ENCODE measurements at regions not wholly inside any gene's neighbourhood (a gene's known extent, or its start where the extent isn't known, plus 50 kb on each side); places are given as distances from the start of the nearest gene placed in this dataset.

GRCh38 chr12:30111719-30112118 is 328.0 kb upstream of the TMTC1 start:
- no peak overlapping the region for H3K4me3 ChIP-seq (ENCODE audit: low read depth, low read length)
- TF ChIP-seq CTCF (IDR thresholded peaks at IDR 0.05; ENCODE audit: insufficient read depth, low read length, severe bottlenecking): no peak
- DNase-seq (ENCODE audit: low read depth) (no peak), FAIRE-seq (no peak)
- H3K27me3 ChIP-seq (ENCODE audit: control insufficient read depth, insufficient read depth, low read length): no peaks in the 10 kb centered on the region
- H3K36me3 ChIP-seq (ENCODE audit: control insufficient read depth, insufficient read depth, low read length): no peaks in the 10 kb centered on the region

GRCh38 chr12:30110958-30111586 is 327.3 kb upstream of the TMTC1 start:
- TF ChIP-seq CTCF (IDR thresholded peaks at IDR 0.05; ENCODE audit: insufficient read depth, low read length, severe bottlenecking): no peak
- Histone ChIP-seq H3K4me3 (ENCODE audit: low read depth, low read length) (no peak overlapping the region), H3K27me3 (ENCODE audit: control insufficient read depth, insufficient read depth, low read length) (no peaks in the 10 kb centered on the region), H3K36me3 (ENCODE audit: control insufficient read depth, insufficient read depth, low read length) (no peaks in the 10 kb centered on the region)
- DNase-seq (ENCODE audit: low read depth) (peak; percentile 8), FAIRE-seq (no peak)

- Histone ChIP-seq H3K4me3 (ENCODE audit: low read depth, low read length) (no peak overlapping the region), H3K36me3 (ENCODE audit: control insufficient read depth, insufficient read depth, low read length) (no peaks in the 10 kb centered on the region), H3K27me3 (ENCODE audit: control insufficient read depth, insufficient read depth, low read length) (no peaks in the 10 kb centered on the region)
- DNase-seq (ENCODE audit: low read depth) (no peak), FAIRE-seq (no peak)
- TF ChIP-seq CTCF (IDR thresholded peaks at IDR 0.05; ENCODE audit: insufficient read depth, low read length, severe bottlenecking): no peak
These were observed 326.8 kb upstream of the TMTC1 start for GRCh38 chr12:30110498-30110897.

- H3K27me3 ChIP-seq (ENCODE audit: control insufficient read depth, insufficient read depth, low read length): no peaks in the 10 kb centered on the region
- FAIRE-seq (no peak), DNase-seq (ENCODE audit: low read depth) (no peak)
These were observed 324.9 kb upstream of the TMTC1 start for GRCh38 chr12:30108666-30109065.

GRCh38 chr12:30106204-30106965 is 322.6 kb upstream of the TMTC1 start:
- no peaks in the 10 kb centered on the region for H3K36me3 ChIP-seq (ENCODE audit: control insufficient read depth, insufficient read depth, low read length)
- DNase-seq (ENCODE audit: low read depth): no peak
- no peak for TF ChIP-seq CTCF (IDR thresholded peaks at IDR 0.05; ENCODE audit: insufficient read depth, low read length, severe bottlenecking)
- no peak for FAIRE-seq
- no peak overlapping the region for H3K4me3 ChIP-seq (ENCODE audit: low read depth, low read length)
- no peaks in the 10 kb centered on the region for H3K27me3 ChIP-seq (ENCODE audit: control insufficient read depth, insufficient read depth, low read length)

More at GRCh38 chr12:30108666-30109065, 324.9 kb upstream of the TMTC1 start:
- Histone ChIP-seq H3K4me3 (ENCODE audit: low read depth, low read length) (no peak overlapping the region), H3K36me3 (ENCODE audit: control insufficient read depth, insufficient read depth, low read length) (no peaks in the 10 kb centered on the region)
- TF ChIP-seq CTCF (IDR thresholded peaks at IDR 0.05; ENCODE audit: insufficient read depth, low read length, severe bottlenecking): no peak
